Heart right ventricle (tissue), 16 donors: ENCODE measurements at regions not wholly inside any gene's neighbourhood (a gene's known extent, or its start where the extent isn't known, plus 50 kb on each side); places are given as distances from the start of the nearest gene placed in this dataset.
"Not testable (repeated sequence)": the region's sequence is repeated elsewhere in the genome, so short reads cannot be mapped to it uniquely, and the experiment has no call there.

Experiments used
- ATAC-seq, 8 donors: fragments of 200-7000 bp; cut with Tn5 transposase; one replicate each; pipeline ENCODE4 v1.9.1; 2020; ENCODE audit warnings: mild to moderate bottlenecking in 8 of 8, moderate library complexity in 8 of 8, moderate number of reproducible peaks in 1 of 8
- DNase-seq, 2 donors: peaks; one replicate each; pipeline ENCODE4 v3.0.0-alpha.2; 2020
- H3K27ac ChIP-seq, 10 donors: fragments of 200-600 bp; sonication (generic) in 2 of 10; one replicate each; pipeline versions ENCODE4 v1.5.0 to v1.8.0; 2020 to 2022; ENCODE audit warnings: mild to moderate bottlenecking in 3 of 10
- H3K27me3 ChIP-seq, 7 donors: fragments of 200-600 bp; one replicate each; pipeline ENCODE4 v1.8.0; 2021 to 2022; ENCODE audit warnings: mild to moderate bottlenecking in 2 of 7
- H3K36me3 ChIP-seq, 9 donors: fragments of 200-600 bp; sonication (generic) in 1 of 9; one replicate each; pipeline versions ENCODE4 v1.5.0 to v1.8.0; 2020 to 2022; ENCODE audit warnings: mild to moderate bottlenecking in 2 of 9
- H3K4me1 ChIP-seq, 9 donors: fragments of 200-600 bp; sonication (generic) in 1 of 9; one replicate each; pipeline versions ENCODE4 v1.5.0 to v1.8.0; 2020 to 2022; ENCODE audit warnings: mild to moderate bottlenecking in 4 of 9
- H3K4me3 ChIP-seq, 10 donors: fragments of 200-600 bp; sonication (generic) in 2 of 10; one replicate each; pipeline versions ENCODE4 v1.5.0 to v1.8.0; 2020 to 2022; ENCODE audit warnings: mild to moderate bottlenecking in 7 of 10, moderate library complexity in 2 of 10
- H3K9me3 ChIP-seq, 11 donors: fragments of 200-600 bp in 10 of 11; sonication (generic) in 2 of 11; one replicate each; pipeline versions ENCODE4 v1.5.0 to v1.8.0; 2013 to 2022; ENCODE audit warnings: mild to moderate bottlenecking in 2 of 11, control low read depth in 1 of 11, moderate library complexity in 1 of 11
- CTCF ChIP-seq, 9 donors: fragments of 200-600 bp; sonication (generic) in 2 of 9; IDR thresholded peaks; one replicate each; pipeline versions ENCODE4 v1.5.0 to v1.8.0; 2021 to 2022; ENCODE audit warnings: antibody characterized with exemption in 9 of 9, mild to moderate bottlenecking in 5 of 9, moderate library complexity in 1 of 9
- WGBS, 2 donors: extraction: QIAGEN DNeasy Blood & Tissue Kit; methylation state at CpG; one replicate each; pipeline ENCODE4 v1.1.7; 2013; ENCODE audit warnings: inconsistent platforms in 1 of 2; 5-methylcytosine and 5-hydroxymethylcytosine counted together
- intact Hi-C, 10 donors: fragments of 100-400 bp; cut with DNase I; formaldehyde crosslinking; loops; one replicate each; pipeline versions ENCODE4 v1.11.1 to v1.14.2; 2022
- donor health status: Arrhythmogenic right ventricular cardiomyopathy.
- donor health status: ischemic (EF 13 %, LVEDD 7.1; RV severe dilation, severe dysfunction).
- donor health status: healthy with polysubstance abuse.
- donor health status: DM: no; HTN: yes; CAD: no.
- donor health status: DM: no; HTN: no; CAD: no.
- donor health status: ischemic (EF 25% LVEDD 6.9; RV normal size, moderate dysfunction).
- donor health status: ischemic (EF 25% LVEDD 5.7; RV mildly dilated, moderate dysfunction).
- donor health status: healthy.
- donor health status: DM: yes; HTN: yes; CAD: no.
- donor health status: Ischemic cardiomyopathy.
- donor health status: ischemic (EF 35%, LVEDD 5.7; RV mildly dilated, moderate dysfunction).
- donor health status: nonischemic (EF 11% LVEDD 7.7; RV severe dilation, severe dysfunction).
- donor health status: DM: yes; HTN: yes; CAD: no.
- donor health status: PGD.
- donor health status: ischemic (EF 29% LVEDD 5.4; RV normal size, mild dysfunction).
- donor health status: nonischemic (EF 23%, LVEDD 6.1; RV moderate dilation, normal function).

GRCh38 chr3:44028-44676 is 152.4 kb upstream of the CHL1 start:
- no peak for ATAC-seq
- intact Hi-C loops = no loop called here
- no peaks in the 10 kb centered on the region for H3K9me3 ChIP-seq
- H3K27me3 ChIP-seq = peaks cover 0 to 6% (median 0%) of the 10 kb centered on the region in 7 donors
- H3K36me3 ChIP-seq = no peaks in the 10 kb centered on the region
- DNase-seq = no peak
- TF ChIP-seq CTCF (IDR thresholded peaks at IDR 0.05) = no peak
- WGBS, 2 donors = 73 to 76% methylated on average over 9 of the region's 9 CpGs
- H3K27ac ChIP-seq = no peak overlapping the region
- no peaks in the 10 kb centered on the region for H3K4me1 ChIP-seq
- H3K4me3 ChIP-seq = no peak overlapping the region

DNA sequence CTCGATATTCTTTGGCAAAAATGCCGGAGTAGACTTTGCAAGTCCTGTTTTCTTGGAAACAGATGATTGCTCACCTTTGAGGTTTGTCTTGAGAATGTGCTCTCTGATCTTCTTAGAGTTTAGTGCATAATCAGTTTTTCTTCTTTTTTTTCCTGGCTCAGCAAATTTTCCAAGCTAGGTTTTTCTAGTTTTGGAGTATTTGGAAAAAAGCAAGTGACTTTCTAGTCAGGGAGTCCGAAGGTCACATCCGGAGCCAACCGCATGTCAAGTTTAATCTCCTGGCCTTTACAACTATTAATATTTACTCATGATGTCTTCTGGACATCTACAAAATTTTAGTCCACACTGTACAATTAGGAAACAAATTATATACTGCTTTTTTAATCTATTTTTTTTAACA is 151.6 kb upstream of the CHL1 start:
- ATAC-seq, intact Hi-C loops, H3K27me3 ChIP-seq, H3K36me3 ChIP-seq, H3K4me3 ChIP-seq, H3K4me1 ChIP-seq, H3K27ac ChIP-seq, DNase-seq, H3K9me3 ChIP-seq: not testable (repeated sequence)
- WGBS, 2 donors = 82 to 90% methylated on average over 5 of the region's 5 CpGs

- H3K4me3 ChIP-seq = no peak overlapping the region
- 47 to 52% methylated on average over 2 of the region's 2 CpGs for WGBS, 2 donors
- no peak overlapping the region for H3K27ac ChIP-seq
- TF ChIP-seq CTCF (IDR thresholded peaks at IDR 0.05) = no peak
- intact Hi-C loops = no loop called here
- H3K36me3 ChIP-seq = no peaks in the 10 kb centered on the region
- ATAC-seq (no peak), DNase-seq (no peak)
- H3K9me3 ChIP-seq = peaks cover 0 to 5% (median 0%) of the 10 kb centered on the region in 11 donors
- H3K27me3 ChIP-seq = peaks cover 0 to 6% (median 0%) of the 10 kb centered on the region in 7 donors
- no peaks in the 10 kb centered on the region for H3K4me1 ChIP-seq
Measured at GRCh38 chr3:46576-46975, 150.0 kb upstream of the CHL1 start.

- H3K27ac ChIP-seq, H3K9me3 ChIP-seq, H3K4me3 ChIP-seq, H3K36me3 ChIP-seq, DNase-seq, H3K27me3 ChIP-seq, intact Hi-C loops, ATAC-seq, H3K4me1 ChIP-seq: not testable (repeated sequence)
- 65 to 76% methylated on average over 5 of the region's 5 CpGs for WGBS, 2 donors
Measured at GRCh38 chr3:53441-53840, 143.1 kb upstream of the CHL1 start.

DNA sequence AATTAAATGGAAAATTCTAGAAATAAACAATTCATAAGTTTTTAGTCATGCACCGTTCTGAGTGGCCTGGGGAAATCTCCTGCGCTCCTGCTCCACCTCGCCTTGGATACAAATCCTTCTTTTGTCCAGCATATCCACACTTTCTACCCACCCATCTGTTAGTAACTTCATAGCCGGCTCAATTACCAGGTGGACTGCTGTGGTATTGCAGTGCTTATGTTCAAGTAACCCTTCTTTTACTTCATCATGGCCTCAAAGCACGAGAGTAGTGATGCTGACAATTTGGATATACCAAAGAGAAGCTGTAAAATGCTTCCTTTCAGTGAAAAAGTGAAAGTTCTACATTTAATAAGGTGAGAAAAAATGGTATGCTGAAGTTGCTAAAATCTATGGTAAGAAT is 142.3 kb upstream of the CHL1 start:
- no peak for ATAC-seq
- Histone ChIP-seq H3K4me3 (no peak overlapping the region), H3K27ac (no peak overlapping the region), H3K4me1 (no peaks in the 10 kb centered on the region), H3K9me3 (peaks cover 0 to 6% (median 0%) of the 10 kb centered on the region in 11 donors), H3K36me3 (no peaks in the 10 kb centered on the region), H3K27me3 (peaks cover 0 to 3% (median 0%) of the 10 kb centered on the region in 7 donors)
- intact Hi-C loops = no loop called here
- no peak for TF ChIP-seq CTCF (IDR thresholded peaks at IDR 0.05)
- DNase-seq = no peak
- 63 to 71% methylated on average over 5 of the region's 5 CpGs for WGBS, 2 donors
